ENCODE measurements at regions not wholly inside any gene's neighbourhood (a gene's known extent, or its start where the extent isn't known, plus 50 kb on each side); places are given as distances from the start of the nearest gene placed in this dataset.

GRCh38 chr10:129391464-129391863 is 75.6 kb upstream of the MGMT start:
- Mint-ChIP-seq H3K27me3 (ENCODE audit: low read depth) (peaks cover 58% of the 10 kb centered on the region), H3K36me3 (ENCODE audit: low read depth) (no peaks in the 10 kb centered on the region), H3K9me3 (no peaks in the 10 kb centered on the region), H3K4me3 (no peak overlapping the region), H3K4me1 (no peaks in the 10 kb centered on the region), H3K27ac (no peak overlapping the region)
- TF ChIP-seq, protein P1, sequence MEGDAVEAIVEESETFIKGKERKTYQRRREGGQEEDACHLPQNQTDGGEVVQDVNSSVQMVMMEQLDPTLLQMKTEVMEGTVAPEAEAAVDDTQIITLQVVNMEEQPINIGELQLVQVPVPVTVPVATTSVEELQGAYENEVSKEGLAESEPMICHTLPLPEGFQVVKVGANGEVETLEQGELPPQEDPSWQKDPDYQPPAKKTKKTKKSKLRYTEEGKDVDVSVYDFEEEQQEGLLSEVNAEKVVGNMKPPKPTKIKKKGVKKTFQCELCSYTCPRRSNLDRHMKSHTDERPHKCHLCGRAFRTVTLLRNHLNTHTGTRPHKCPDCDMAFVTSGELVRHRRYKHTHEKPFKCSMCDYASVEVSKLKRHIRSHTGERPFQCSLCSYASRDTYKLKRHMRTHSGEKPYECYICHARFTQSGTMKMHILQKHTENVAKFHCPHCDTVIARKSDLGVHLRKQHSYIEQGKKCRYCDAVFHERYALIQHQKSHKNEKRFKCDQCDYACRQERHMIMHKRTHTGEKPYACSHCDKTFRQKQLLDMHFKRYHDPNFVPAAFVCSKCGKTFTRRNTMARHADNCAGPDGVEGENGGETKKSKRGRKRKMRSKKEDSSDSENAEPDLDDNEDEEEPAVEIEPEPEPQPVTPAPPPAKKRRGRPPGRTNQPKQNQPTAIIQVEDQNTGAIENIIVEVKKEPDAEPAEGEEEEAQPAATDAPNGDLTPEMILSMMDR (IDR thresholded peaks at IDR 0.05; ENCODE audit: unreplicated experiment in 3 of 3): no peak

DNA sequence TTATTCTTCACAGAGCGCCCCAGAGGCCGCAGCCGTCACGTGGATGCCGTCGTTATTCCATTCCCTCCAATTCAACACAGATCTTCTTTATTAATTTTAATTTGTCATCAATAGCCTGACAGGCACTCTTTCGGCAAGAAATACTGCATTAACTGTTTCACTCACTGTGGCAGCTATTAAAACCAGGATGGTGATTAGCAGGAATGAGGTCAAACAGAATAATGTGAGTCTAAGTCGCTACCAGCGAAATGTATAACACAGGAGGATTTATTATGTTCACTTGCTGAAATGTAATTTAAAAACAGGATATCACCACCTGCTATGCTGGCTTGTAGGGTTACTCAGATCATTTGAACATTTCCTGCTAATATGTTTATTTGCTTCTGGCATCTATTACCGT is 74.2 kb upstream of the MGMT start:
- peaks cover 64% of the 10 kb centered on the region for H3K27me3 Mint-ChIP-seq (ENCODE audit: low read depth)
- no peaks in the 10 kb centered on the region for H3K4me1 Mint-ChIP-seq
- H3K9me3 Mint-ChIP-seq: no peaks in the 10 kb centered on the region
- no peaks in the 10 kb centered on the region for H3K36me3 Mint-ChIP-seq (ENCODE audit: low read depth)
- no peak overlapping the region for H3K27ac Mint-ChIP-seq
- no peak overlapping the region for H3K4me3 Mint-ChIP-seq
- TF ChIP-seq, protein P1 (IDR thresholded peaks at IDR 0.05; ENCODE audit: unreplicated experiment in 3 of 3): no peak

DNA sequence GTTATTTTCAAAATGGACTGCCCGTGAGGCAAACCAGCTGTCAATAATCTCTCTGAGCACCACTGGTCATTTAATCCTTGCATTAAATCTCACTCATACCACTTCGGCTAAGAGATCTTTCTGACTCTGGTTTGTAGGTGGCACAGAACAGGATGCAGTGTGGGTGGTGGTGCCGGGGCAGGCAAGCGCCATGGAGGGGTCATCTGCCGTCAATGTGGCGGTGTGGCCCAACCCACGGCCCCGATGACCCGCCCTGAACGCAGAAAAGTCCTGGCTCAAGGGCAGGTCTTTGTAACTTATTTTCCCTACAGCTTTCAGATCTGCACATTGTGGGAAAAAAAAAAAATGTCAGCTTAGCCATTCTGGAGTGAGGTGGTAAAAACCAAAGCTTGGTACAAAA is 73.2 kb upstream of the MGMT start:
- H3K27ac Mint-ChIP-seq: no peak overlapping the region
- peaks cover 58% of the 10 kb centered on the region for H3K27me3 Mint-ChIP-seq (ENCODE audit: low read depth)
- H3K36me3 Mint-ChIP-seq (ENCODE audit: low read depth): no peaks in the 10 kb centered on the region
- TF ChIP-seq, protein P1 (IDR thresholded peaks at IDR 0.05; ENCODE audit: unreplicated experiment in 3 of 3): no peak
- H3K4me3 Mint-ChIP-seq: no peak overlapping the region
- H3K9me3 Mint-ChIP-seq: no peaks in the 10 kb centered on the region
- no peaks in the 10 kb centered on the region for H3K4me1 Mint-ChIP-seq

- H3K4me3 Mint-ChIP-seq: no peak overlapping the region
These were observed 72.3 kb upstream of the MGMT start for GRCh38 chr10:129394518-129395328.

DNA sequence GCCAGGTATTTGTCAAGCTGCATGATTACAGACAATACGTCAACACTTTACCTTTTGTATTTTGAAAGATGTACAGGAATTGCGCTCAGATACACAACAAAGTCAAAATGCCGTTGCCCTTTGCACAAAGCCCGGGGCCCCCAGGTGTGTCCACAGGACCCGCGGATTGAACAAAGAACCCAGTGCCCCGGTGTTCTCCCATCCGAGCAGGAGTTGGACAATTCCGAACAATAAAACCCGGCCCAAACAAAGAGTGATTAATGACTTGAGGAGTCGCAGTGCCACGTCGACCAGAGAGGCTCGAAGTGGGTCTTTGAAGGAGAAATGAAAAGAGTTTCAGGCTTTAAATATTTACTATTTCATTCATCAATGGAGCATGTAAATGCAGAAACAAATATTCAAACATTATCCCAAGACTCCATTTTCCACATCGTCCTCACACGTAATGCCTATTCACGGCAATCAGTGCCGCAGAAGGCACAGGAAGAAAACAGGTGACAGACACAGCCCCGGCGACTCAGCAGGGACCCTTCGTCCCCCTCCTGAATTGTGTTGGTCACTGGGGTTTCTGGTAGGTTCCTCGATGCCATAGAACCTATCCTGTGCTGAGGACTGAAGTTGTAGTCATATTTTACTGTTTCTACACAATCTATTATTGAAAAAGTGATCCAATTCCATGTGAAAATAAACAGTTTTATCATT is 70.9 kb upstream of the MGMT start:
- no peak overlapping the region for H3K27ac Mint-ChIP-seq
- TF ChIP-seq, protein P1 (IDR thresholded peaks at IDR 0.05; ENCODE audit: unreplicated experiment in 3 of 3): no peak

More at GRCh38 chr10:129394518-129395328, 72.3 kb upstream of the MGMT start:
- TF ChIP-seq, protein P1 (IDR thresholded peaks at IDR 0.05; ENCODE audit: unreplicated experiment in 3 of 3): no peak
- no peaks in the 10 kb centered on the region for H3K9me3 Mint-ChIP-seq
- no peaks in the 10 kb centered on the region for H3K36me3 Mint-ChIP-seq (ENCODE audit: low read depth)
- H3K27ac Mint-ChIP-seq: no peak overlapping the region
- H3K4me1 Mint-ChIP-seq: no peaks in the 10 kb centered on the region
- peaks cover 51% of the 10 kb centered on the region for H3K27me3 Mint-ChIP-seq (ENCODE audit: low read depth)

More for the DNA sequence above, 70.9 kb upstream of the MGMT start:
- no peaks in the 10 kb centered on the region for H3K36me3 Mint-ChIP-seq (ENCODE audit: low read depth)
- H3K9me3 Mint-ChIP-seq: no peaks in the 10 kb centered on the region
- peaks cover 56% of the 10 kb centered on the region for H3K27me3 Mint-ChIP-seq (ENCODE audit: low read depth)
- no peak overlapping the region for H3K4me3 Mint-ChIP-seq
- no peaks in the 10 kb centered on the region for H3K4me1 Mint-ChIP-seq
